HEK293 (cell line): ENCODE measurements at regions not wholly inside any gene's neighbourhood (a gene's known extent, or its start where the extent isn't known, plus 50 kb on each side); places are given as distances from the start of the nearest gene placed in this dataset.

Source experiments
- CTCF ChIA-PET: fragments of 350-600 bp; formaldehyde crosslinking; extraction: SDS; loops from one replicate; lab custom pipeline; 2021; ENCODE audit warnings: antibody characterized with exemption; lab: Yijun Ruan, JAX
- POLR2A ChIA-PET: fragments of 300-600 bp; formaldehyde crosslinking; extraction: SDS; loops from one replicate; lab custom pipeline; 2020; ENCODE audit warnings: antibody characterized with exemption, inconsistent platforms; lab: Yijun Ruan, JAX
- H3K27ac ChIP-seq: fragments of 200-500 bp; sonication (Bioruptor generic); 2 replicates; pipeline ENCODE4 v1.5.1; 2014; ENCODE audit warnings: low read depth, low read length, control low read depth, inconsistent platforms; ENCODE audit errors: extremely low read depth
- H3K36me3 ChIP-seq, 2 experiments: fragments of 200-500 bp in 1 of 2; sonication (Bioruptor generic) in 1 of 2; 1 replicate in 1 of 2; 2 replicates in 1 of 2; pipeline ENCODE4 v1.5.1; 2014 to 2017; ENCODE audit warnings: inconsistent platforms in 2 of 2, low read length in 2 of 2; ENCODE audit not compliant: control insufficient read depth in 2 of 2, insufficient read depth in 1 of 2
- H3K4me1 ChIP-seq: fragments of 200-500 bp; sonication (Bioruptor generic); 2 replicates; pipeline ENCODE4 v1.5.1; 2014; ENCODE audit warnings: mild to moderate bottlenecking, low read length, inconsistent platforms; ENCODE audit not compliant: control insufficient read depth, insufficient read depth
- H3K4me3 ChIP-seq: 2 replicates; pipeline ENCODE4 v1.5.1; 2011; ENCODE audit warnings: low read depth, mild to moderate bottlenecking, control low read depth, low read length, moderate library complexity
- H3K9me3 ChIP-seq: fragments of 200-500 bp; sonication (Bioruptor generic); 2 replicates; pipeline ENCODE4 v1.5.1; 2014; ENCODE audit warnings: low read depth, low read length, inconsistent platforms; ENCODE audit not compliant: control insufficient read depth, insufficient read depth
- EGR2 ChIP-seq: fragments of 450-650 bp; formaldehyde crosslinking; IDR thresholded peaks from 2 replicates; pipeline ENCODE4 v1.5.1; 2016; ENCODE audit warnings: low read depth, missing biosample characterization, missing genetic modification characterization
- KLF10 ChIP-seq: fragments of 450-650 bp; IDR thresholded peaks from 2 replicates; pipeline ENCODE4 v1.5.1; 2018; ENCODE audit warnings: missing biosample characterization, mild to moderate bottlenecking, missing genetic modification characterization
- MZF1 ChIP-seq: fragments of 450-650 bp; formaldehyde crosslinking; IDR thresholded peaks from 2 replicates; pipeline ENCODE4 v1.5.1; 2017; ENCODE audit warnings: missing biosample characterization, missing genetic modification characterization, borderline replicate concordance
- SCRT2 ChIP-seq: fragments of 450-650 bp; formaldehyde crosslinking; IDR thresholded peaks from 2 replicates; pipeline ENCODE4 v1.5.1; 2016; ENCODE audit warnings: missing biosample characterization, missing genetic modification characterization
- TCF7L2 ChIP-seq: IDR thresholded peaks from 2 replicates; pipeline ENCODE4 v1.6.1; 2011; ENCODE audit warnings: low read depth, mild to moderate bottlenecking, inconsistent platforms, low read length, moderate library complexity, borderline replicate concordance
- ZBTB21 ChIP-seq: fragments of 450-650 bp; formaldehyde crosslinking; IDR thresholded peaks from 2 replicates; pipeline ENCODE4 v1.5.1; 2017; ENCODE audit warnings: missing biosample characterization, missing genetic modification characterization
- ZFHX2 ChIP-seq: fragments of 450-650 bp; formaldehyde crosslinking; conservative IDR thresholded peaks from 2 replicates; pipeline ENCODE4 v1.5.1; 2016; ENCODE audit warnings: missing biosample characterization, missing genetic modification characterization
- ZFP69B ChIP-seq: fragments of 450-650 bp; formaldehyde crosslinking; IDR thresholded peaks from 2 replicates; pipeline ENCODE4 v1.5.1; 2016; ENCODE audit warnings: missing biosample characterization, missing genetic modification characterization
- ZIC2 ChIP-seq: fragments of 450-650 bp; formaldehyde crosslinking; IDR thresholded peaks from 2 replicates; pipeline ENCODE4 v1.5.1; 2016; ENCODE audit warnings: missing biosample characterization, missing genetic modification characterization
- ZNF114 ChIP-seq: fragments of 450-650 bp; formaldehyde crosslinking; IDR thresholded peaks from 2 replicates; pipeline ENCODE4 v1.5.0; 2017; ENCODE audit warnings: missing biosample characterization, missing genetic modification characterization
- ZNF132 ChIP-seq: fragments of 450-650 bp; formaldehyde crosslinking; IDR thresholded peaks from 2 replicates; pipeline ENCODE4 v1.5.1; 2017; ENCODE audit warnings: missing biosample characterization, missing genetic modification characterization, borderline replicate concordance
- ZNF133 ChIP-seq: fragments of 450-650 bp; formaldehyde crosslinking; IDR thresholded peaks from 2 replicates; pipeline ENCODE4 v1.5.1; 2016; ENCODE audit warnings: missing biosample characterization, missing genetic modification characterization
- ZNF350 ChIP-seq: fragments of 450-650 bp; formaldehyde crosslinking; IDR thresholded peaks from 2 replicates; pipeline ENCODE4 v1.5.0; 2017; ENCODE audit warnings: missing biosample characterization, mild to moderate bottlenecking, missing genetic modification characterization
- ZNF366 ChIP-seq: fragments of 450-650 bp; formaldehyde crosslinking; conservative IDR thresholded peaks from 2 replicates; pipeline ENCODE4 v1.5.1; 2016; ENCODE audit warnings: missing biosample characterization, missing genetic modification characterization
- ZNF423 ChIP-seq: fragments of 450-650 bp; formaldehyde crosslinking; IDR thresholded peaks from 2 replicates; pipeline ENCODE4 v1.5.1; 2016; ENCODE audit warnings: missing biosample characterization, missing genetic modification characterization
- ZNF510 ChIP-seq: fragments of 450-650 bp; formaldehyde crosslinking; IDR thresholded peaks from 2 replicates; pipeline ENCODE4 v1.5.1; 2018; ENCODE audit warnings: mild to moderate bottlenecking, missing genetic modification characterization, missing biosample characterization; ENCODE audit not compliant: insufficient replicate concordance
- ZNF555 ChIP-seq: fragments of 450-650 bp; formaldehyde crosslinking; conservative IDR thresholded peaks from 2 replicates; pipeline ENCODE4 v1.5.1; 2017; ENCODE audit warnings: missing biosample characterization, mild to moderate bottlenecking, missing genetic modification characterization, inconsistent platforms
- ZNF561 ChIP-seq: fragments of 450-650 bp; IDR thresholded peaks from 2 replicates; pipeline ENCODE4 v1.5.1; 2018; ENCODE audit warnings: missing biosample characterization, missing genetic modification characterization, borderline replicate concordance
- ZNF629 ChIP-seq: fragments of 450-650 bp; formaldehyde crosslinking; IDR thresholded peaks from 2 replicates; pipeline ENCODE4 v1.5.1; 2017; ENCODE audit warnings: missing biosample characterization, missing genetic modification characterization
- ZNF660 ChIP-seq: fragments of 450-650 bp; IDR thresholded peaks from 2 replicates; pipeline ENCODE4 v1.5.1; 2018; ENCODE audit warnings: missing biosample characterization, mild to moderate bottlenecking, missing genetic modification characterization
- ZNF747 ChIP-seq: fragments of 450-650 bp; formaldehyde crosslinking; IDR thresholded peaks from 2 replicates; pipeline ENCODE4 v1.5.1; 2016; ENCODE audit warnings: missing biosample characterization, missing genetic modification characterization
- ZNF785 ChIP-seq: fragments of 450-650 bp; formaldehyde crosslinking; IDR thresholded peaks from 2 replicates; pipeline ENCODE4 v1.5.1; 2016; ENCODE audit warnings: missing biosample characterization, missing genetic modification characterization
- TF ChIP-seq, protein P1 (sequence below): fragments of 450-650 bp; formaldehyde crosslinking; IDR thresholded peaks from 2 replicates; pipeline ENCODE4 v1.5.0; 2017; ENCODE audit warnings: missing biosample characterization, missing genetic modification characterization, borderline replicate concordance

DNA sequence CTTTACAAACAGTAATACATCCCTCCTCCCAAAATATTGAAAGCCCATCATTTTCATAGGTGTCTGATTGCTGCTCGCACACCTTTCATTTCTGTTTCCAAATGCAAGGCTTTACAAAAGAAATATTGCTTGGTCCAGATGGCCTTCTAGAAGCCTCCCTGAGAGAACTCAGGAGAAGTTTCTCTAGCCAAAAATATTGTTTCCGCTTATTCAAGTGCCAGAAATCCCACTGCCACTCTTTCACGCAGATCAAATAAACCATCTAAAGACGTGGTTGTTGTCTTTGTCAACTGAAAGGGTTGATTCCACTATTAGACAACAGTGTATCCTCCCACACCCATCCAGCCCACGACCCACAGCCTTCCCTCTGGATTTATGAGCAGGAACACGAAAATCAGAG lies 96.2 kb downstream of the ZIC5 start:
- Histone ChIP-seq H3K9me3 (no peaks in the 10 kb centered on the region), H3K4me1 (peaks cover 8% of the 10 kb centered on the region), H3K4me3 (no peak overlapping the region), H3K27ac (no peak overlapping the region), H3K36me3 (no peaks in the 10 kb centered on the region)
- ChIA-PET CTCF (no interaction called here), POLR2A (no interaction called here)
- TF ChIP-seq EGR2 (peak; percentile 39; the same call in 1 of the 2 replicates), SCRT2 (tag by site-specific recombination) (no peak), ZFHX2 (tag by site-specific recombination) (peak; percentile 73), TCF7L2 (no peak)

DNA sequence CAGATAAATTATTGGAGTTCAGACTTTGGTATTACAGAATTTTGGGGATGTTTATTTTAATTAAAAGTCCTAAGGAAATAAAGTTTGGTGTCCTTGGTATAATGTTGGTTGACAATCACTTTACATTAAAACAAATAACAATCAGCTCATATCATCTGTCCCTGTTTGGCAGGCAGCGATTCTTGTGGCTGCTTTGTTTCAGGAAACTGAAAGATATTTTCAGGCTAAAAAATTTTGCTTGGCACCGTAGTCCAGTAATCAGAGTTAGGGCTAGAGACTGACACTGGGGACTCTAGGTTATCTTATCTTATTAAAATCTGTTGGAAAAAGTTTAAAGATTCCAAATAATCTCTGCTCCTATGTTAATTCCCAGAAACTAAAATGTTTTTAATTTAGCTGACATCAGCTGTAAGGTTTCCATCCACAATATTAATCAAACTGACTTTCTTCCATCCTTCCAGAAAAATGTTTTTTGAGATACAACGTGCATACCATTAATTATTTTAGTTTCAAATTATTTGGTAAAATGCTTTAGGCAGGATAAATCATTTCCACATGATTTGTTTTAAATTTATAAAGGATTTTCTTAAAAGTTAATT lies 97.6 kb downstream of the ZIC5 start:
- no peak overlapping the region for H3K4me3 ChIP-seq
- ChIA-PET CTCF (interaction anchor here (0.7 kb wide), 1 partner anchor 137 kb away, joined by 4 read pairs; no protein-coding TSS in a partner anchor), POLR2A (no interaction called here)
- no peak for TF ChIP-seq ZNF660 (tag by site-specific recombination)
- no peak for TF ChIP-seq ZIC2
- no peak for TF ChIP-seq ZNF785 (tag by site-specific recombination)
- no peak for TF ChIP-seq ZNF133 (tag by site-specific recombination)
- TF ChIP-seq SCRT2 (tag by site-specific recombination), result no peak
- TF ChIP-seq ZNF114 (tag by site-specific recombination), result no peak
- TF ChIP-seq ZNF132 (tag by site-specific recombination), result no peak
- no peak for TF ChIP-seq ZFP69B (tag by site-specific recombination)
- no peak for TF ChIP-seq ZNF561 (tag by site-specific recombination)
- TF ChIP-seq ZNF629 (tag by site-specific recombination), result no peak
- no peak for TF ChIP-seq ZNF747 (tag by site-specific recombination)
- no peak for TF ChIP-seq MZF1
- no peak for TF ChIP-seq ZNF350
- TF ChIP-seq ZNF366 (tag by site-specific recombination), result no peak
- TF ChIP-seq ZNF423, result no peak
- TF ChIP-seq ZBTB21, result no peak
- H3K4me1 ChIP-seq, result peaks cover 17% of the 10 kb centered on the region
- no peaks in the 10 kb centered on the region for H3K36me3 ChIP-seq
- no peaks in the 10 kb centered on the region for H3K9me3 ChIP-seq
- H3K27ac ChIP-seq, result no peak overlapping the region

DNA sequence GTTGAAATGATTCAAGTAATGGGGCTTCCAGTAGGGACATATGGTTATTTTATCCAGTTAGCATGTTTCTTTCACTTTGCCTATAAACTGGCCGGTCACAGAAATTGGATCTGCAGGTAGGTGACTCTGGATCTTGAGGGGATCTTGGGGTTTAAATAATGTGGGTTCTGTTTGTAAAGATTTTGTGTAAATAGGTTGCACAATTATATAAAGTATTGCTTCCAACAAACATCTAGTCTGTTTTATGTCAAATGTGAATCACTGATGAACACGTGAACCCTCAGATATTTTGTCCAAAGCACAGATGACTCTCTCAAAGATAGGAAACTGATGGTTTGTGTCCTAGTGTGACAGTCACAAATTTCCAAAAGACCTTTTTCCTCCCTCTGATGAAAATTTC lies 98.4 kb downstream of the ZIC5 start:
- Histone ChIP-seq H3K4me3 (no peak overlapping the region), H3K9me3 (no peaks in the 10 kb centered on the region), H3K4me1 (peaks cover 17% of the 10 kb centered on the region), H3K27ac (no peak overlapping the region), H3K36me3 (no peaks in the 10 kb centered on the region)
- TF ChIP-seq ZNF510, result no peak
- TF ChIP-seq ZNF555 (tag by site-specific recombination), result no peak
- TF ChIP-seq, protein P1, sequence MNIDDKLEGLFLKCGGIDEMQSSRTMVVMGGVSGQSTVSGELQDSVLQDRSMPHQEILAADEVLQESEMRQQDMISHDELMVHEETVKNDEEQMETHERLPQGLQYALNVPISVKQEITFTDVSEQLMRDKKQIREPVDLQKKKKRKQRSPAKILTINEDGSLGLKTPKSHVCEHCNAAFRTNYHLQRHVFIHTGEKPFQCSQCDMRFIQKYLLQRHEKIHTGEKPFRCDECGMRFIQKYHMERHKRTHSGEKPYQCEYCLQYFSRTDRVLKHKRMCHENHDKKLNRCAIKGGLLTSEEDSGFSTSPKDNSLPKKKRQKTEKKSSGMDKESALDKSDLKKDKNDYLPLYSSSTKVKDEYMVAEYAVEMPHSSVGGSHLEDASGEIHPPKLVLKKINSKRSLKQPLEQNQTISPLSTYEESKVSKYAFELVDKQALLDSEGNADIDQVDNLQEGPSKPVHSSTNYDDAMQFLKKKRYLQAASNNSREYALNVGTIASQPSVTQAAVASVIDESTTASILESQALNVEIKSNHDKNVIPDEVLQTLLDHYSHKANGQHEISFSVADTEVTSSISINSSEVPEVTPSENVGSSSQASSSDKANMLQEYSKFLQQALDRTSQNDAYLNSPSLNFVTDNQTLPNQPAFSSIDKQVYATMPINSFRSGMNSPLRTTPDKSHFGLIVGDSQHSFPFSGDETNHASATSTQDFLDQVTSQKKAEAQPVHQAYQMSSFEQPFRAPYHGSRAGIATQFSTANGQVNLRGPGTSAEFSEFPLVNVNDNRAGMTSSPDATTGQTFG (tag by site-specific recombination), result no peak
- TF ChIP-seq KLF10 (tag by site-specific recombination), result no peak
- ChIA-PET CTCF (interaction anchor here (0.7 kb wide), 1 partner anchor 136 kb away, joined by 4 read pairs; no protein-coding TSS in a partner anchor), POLR2A (no interaction called here)
